VCaP (cell line): ENCODE measurements at regions not wholly inside any gene's neighbourhood (a gene's known extent, or its start where the extent isn't known, plus 50 kb on each side); places are given as distances from the start of the nearest gene placed in this dataset.
"Not testable (repeated sequence)": the region's sequence is repeated elsewhere in the genome, so short reads cannot be mapped to it uniquely, and the experiment has no call there.

Experiments
- H3K27ac ChIP-seq: fragments of 450-650 bp; 2 replicates; pipeline ENCODE4 v1.5.1; 2017
- TF ChIP-seq, protein P1 (sequence below): fragments of 450-650 bp; conservative IDR thresholded peaks from 2 replicates; pipeline ENCODE4 v1.5.1; 2017; ENCODE audit warnings: mild to moderate bottlenecking, moderate library complexity

GRCh38 chr19:33866696-33867095 lies 70.0 kb downstream of the KCTD15 start:
- no peak overlapping the region for H3K27ac ChIP-seq
- TF ChIP-seq, protein P1, sequence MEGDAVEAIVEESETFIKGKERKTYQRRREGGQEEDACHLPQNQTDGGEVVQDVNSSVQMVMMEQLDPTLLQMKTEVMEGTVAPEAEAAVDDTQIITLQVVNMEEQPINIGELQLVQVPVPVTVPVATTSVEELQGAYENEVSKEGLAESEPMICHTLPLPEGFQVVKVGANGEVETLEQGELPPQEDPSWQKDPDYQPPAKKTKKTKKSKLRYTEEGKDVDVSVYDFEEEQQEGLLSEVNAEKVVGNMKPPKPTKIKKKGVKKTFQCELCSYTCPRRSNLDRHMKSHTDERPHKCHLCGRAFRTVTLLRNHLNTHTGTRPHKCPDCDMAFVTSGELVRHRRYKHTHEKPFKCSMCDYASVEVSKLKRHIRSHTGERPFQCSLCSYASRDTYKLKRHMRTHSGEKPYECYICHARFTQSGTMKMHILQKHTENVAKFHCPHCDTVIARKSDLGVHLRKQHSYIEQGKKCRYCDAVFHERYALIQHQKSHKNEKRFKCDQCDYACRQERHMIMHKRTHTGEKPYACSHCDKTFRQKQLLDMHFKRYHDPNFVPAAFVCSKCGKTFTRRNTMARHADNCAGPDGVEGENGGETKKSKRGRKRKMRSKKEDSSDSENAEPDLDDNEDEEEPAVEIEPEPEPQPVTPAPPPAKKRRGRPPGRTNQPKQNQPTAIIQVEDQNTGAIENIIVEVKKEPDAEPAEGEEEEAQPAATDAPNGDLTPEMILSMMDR: no peak

DNA sequence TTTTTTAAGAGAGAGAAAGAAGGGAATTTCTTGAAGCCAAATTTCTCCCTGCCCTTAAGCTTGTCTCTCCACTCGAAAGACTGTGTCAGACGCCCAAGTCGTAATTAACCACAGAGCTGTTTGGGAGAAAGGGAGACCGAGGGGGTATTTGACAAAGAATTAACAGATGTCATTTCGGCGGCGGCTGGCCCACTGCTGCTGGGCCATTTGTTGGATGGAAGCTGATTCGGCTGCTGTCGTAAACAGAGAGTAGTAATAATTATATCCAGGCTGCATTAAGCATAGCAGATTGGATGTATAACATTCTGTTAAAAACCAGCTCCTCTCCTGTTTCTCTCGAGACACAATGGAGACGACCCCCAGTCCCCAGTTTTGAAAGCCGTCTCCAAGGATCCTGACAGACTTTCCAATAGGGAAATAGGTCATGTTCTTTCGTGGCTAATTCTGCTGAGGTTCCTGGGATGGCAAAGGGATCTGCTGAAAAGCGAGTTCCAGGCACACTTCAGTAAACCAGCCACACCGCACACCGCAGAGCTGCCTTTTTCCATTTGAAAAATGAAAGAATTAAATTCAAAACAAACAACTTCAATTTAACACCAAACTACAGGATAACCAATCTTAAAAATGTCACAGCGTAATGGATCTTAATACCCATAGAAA lies 71.5 kb downstream of the KCTD15 start:
- TF ChIP-seq, protein P1: no peak
- H3K27ac ChIP-seq: no peak overlapping the region

- H3K27ac ChIP-seq: no peak overlapping the region
- TF ChIP-seq, protein P1: no peak
Measured at GRCh38 chr19:33868788-33869412, 72.2 kb downstream of the KCTD15 start.

DNA sequence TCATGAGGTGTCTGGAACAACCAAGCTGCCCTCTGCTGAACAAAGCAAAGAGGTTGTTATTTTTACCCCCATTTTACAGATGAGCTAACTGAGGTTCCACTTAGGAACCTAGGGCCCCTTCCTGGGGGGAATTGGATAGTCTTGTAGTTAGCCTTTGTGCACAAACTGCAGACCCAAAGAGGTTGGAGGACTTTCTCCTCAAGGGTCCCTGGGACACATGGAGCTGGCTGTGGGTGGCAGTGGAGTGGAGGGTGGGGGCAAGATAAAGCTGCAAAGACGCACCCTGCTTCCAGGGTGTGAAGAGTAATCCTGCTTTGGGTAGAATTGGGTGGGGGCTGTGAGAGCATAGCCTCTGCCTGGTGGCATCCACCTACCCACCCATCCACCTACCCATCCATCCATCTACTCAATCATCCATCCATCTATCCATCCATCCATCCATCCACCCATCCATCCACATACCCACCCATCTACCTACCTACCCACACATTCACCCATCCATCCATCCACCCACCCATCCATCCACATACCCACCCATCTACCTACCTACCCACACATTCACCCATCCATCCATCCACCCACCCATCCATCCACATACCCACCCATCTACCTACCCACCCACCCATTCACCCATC lies 73.7 kb downstream of the KCTD15 start:
- not testable (repeated sequence) for H3K27ac ChIP-seq

GRCh38 chr19:33871605-33872004 lies 74.9 kb downstream of the KCTD15 start:
- TF ChIP-seq, protein P1: no peak
- no peak overlapping the region for H3K27ac ChIP-seq

DNA sequence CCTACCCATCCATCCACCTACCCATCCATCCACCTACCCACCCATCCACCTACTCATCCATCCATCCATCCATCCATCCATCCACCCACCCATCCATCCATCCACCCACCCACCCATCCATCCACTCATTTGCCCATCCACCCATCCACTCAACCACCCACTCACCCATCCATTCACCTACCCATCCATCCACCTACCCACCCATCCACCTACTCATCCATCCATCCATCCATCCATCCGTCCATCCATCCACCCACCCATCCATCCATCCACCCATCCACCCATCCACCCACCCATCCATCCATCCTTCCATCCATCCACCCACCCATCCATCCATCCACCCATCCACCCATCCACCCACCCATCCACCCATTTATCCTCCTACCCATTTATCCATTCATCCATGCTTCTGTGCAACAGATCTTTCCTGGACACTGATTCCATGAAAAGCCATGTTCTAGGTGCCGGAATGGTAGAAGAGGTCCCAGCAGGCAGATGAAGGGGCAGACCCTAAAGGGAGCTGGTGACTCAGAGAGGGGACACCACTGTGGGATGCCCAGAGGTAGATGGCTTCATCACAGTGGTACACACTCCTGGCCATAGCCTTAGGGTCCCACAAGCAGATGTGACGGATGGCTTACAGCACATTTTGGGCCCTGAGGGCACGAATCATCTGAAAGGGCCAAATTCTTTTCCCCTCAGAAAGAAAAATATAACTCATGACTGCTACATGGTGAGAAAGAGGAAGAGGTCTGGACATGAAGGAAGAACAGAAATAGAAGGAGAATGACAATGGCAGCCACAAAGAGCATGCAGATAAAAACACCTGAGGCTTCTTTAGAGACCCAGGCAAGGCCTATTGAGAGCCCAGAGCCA lies 76.0 kb downstream of the KCTD15 start:
- H3K27ac ChIP-seq: no peak overlapping the region
- TF ChIP-seq, protein P1: no peak

DNA sequence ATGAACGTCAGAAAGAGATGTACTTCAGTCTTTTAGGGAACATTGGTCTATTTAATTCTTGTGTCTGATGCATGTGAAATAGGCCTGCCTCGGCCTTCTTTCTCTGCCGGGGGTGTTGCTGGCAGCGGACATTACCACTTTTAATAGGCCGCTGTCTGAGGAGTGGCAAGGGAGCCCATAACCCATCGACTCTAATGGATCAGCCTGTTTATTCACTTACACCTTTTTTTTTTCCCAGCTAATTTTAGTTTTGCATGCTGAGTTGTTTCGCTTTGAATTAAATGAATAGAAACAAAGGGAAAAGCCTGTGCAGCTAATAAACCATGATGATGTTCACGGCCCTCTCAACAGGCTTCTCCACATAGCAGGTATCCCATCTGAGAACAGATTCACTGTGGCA lies 78.4 kb downstream of the KCTD15 start:
- TF ChIP-seq, protein P1: no peak
- H3K27ac ChIP-seq: no peak overlapping the region
